GM12878 (cell line): ENCODE measurements at regions not wholly inside any gene's neighbourhood (a gene's known extent, or its start where the extent isn't known, plus 50 kb on each side); places are given as distances from the start of the nearest gene placed in this dataset.

Experiments
- ATAC-seq: fragments of 200-7000 bp; cut with Tn5 transposase; 3 replicates; pipeline ENCODE4 v1.9.1; 2020; ENCODE audit warnings: mild to moderate bottlenecking, moderate library complexity
- BruUV-seq: library from RNA; stranded (reverse); fragments of 400-500 nt; replicated peaks from 2 replicates; lab custom pipeline; 2021; lab: Mats Ljungman, UMichigan
- CTCF ChIA-PET: fragments of 300-600 bp; sonication (Branson Sonifier 250); formaldehyde crosslinking; extraction: SDS; loops from one replicate; lab custom pipeline; 2021; ENCODE audit warnings: inconsistent platforms; lab: Yijun Ruan, JAX
- POLR2A ChIA-PET: fragments of 350-600 bp; formaldehyde crosslinking; extraction: SDS; loops from one replicate; lab custom pipeline; 2021; ENCODE audit warnings: inconsistent platforms; lab: Charles Lee
- RAD21 ChIA-PET: fragments of 300-600 bp; sonication (Branson Sonifier 250); formaldehyde crosslinking; loops from one replicate; lab custom pipeline; 2023; ENCODE audit warnings: antibody characterized with exemption; ENCODE audit not compliant: unreplicated experiment; lab: Charles Lee
- SMC1A ChIA-PET: fragments of 300-600 bp; sonication (Branson Sonifier 250); formaldehyde crosslinking; loops from one replicate; lab custom pipeline; 2023; ENCODE audit not compliant: unreplicated experiment, uncharacterized antibody; lab: Charles Lee
- DNase-seq: peaks from one replicate; pipeline ENCODE4 v3.0.0-alpha.2; 2011; ENCODE audit warnings: low read depth, low spot score
- FAIRE-seq: peaks from 3 replicates; lab custom pipeline; 2011; peaks lifted over from hg19 to GRCh38; lab: Jason Lieb, UNC
- H2AFZ ChIP-seq: 2 replicates; pipeline ENCODE4 v1.6.0; 2011; ENCODE audit warnings: low read depth, low read length, control low read depth; ENCODE audit not compliant: control insufficient read depth
- H3K27ac ChIP-seq: 2 replicates; pipeline ENCODE4 v1.5.1; 2011; ENCODE audit warnings: control low read depth; ENCODE audit not compliant: control insufficient read depth, insufficient read depth
- H3K27me3 ChIP-seq, 2 experiments: replicated peaks in 1 of 2; 2 replicates each; pipeline versions ENCODE4 v1.6.0 to v1.6.1; 2011; ENCODE audit warnings: low read length in 1 of 2; ENCODE audit not compliant: control insufficient read depth in 2 of 2, insufficient read depth in 2 of 2
- H3K36me3 ChIP-seq, 2 experiments: 2 replicates each; pipeline ENCODE4 v1.5.1; 2011; ENCODE audit warnings: low read length in 1 of 2; ENCODE audit not compliant: control insufficient read depth in 2 of 2, insufficient read depth in 2 of 2
- H3K4me1 ChIP-seq: 2 replicates; pipeline ENCODE4 v1.6.1; 2011; ENCODE audit warnings: mild to moderate bottlenecking, low read length, moderate library complexity, mixed read lengths; ENCODE audit not compliant: control insufficient read depth, insufficient read depth
- H3K4me2 ChIP-seq: 2 replicates; pipeline ENCODE4 v1.6.0; 2011; ENCODE audit warnings: control low read depth; ENCODE audit not compliant: control insufficient read depth, insufficient read depth
- H3K4me3 ChIP-seq: fragments of 200-600 bp; sonication (generic); 2 replicates; pipeline ENCODE4 v1.5.1; 2016
- H3K79me2 ChIP-seq: 2 replicates; pipeline ENCODE4 v1.6.0; 2011; ENCODE audit warnings: low read length; ENCODE audit not compliant: control insufficient read depth, insufficient read depth
- H3K9ac ChIP-seq: 2 replicates; pipeline ENCODE4 v1.8.0; 2011; ENCODE audit warnings: low read length, control low read depth, mixed read lengths; ENCODE audit not compliant: control insufficient read depth, insufficient read depth
- H3K9me3 ChIP-seq: replicated peaks from 3 replicates; pipeline ENCODE4 v1.5.1; 2011; ENCODE audit warnings: mild to moderate bottlenecking, low read length; ENCODE audit not compliant: control insufficient read depth, insufficient read depth
- H4K20me1 ChIP-seq: 2 replicates; pipeline ENCODE4 v1.6.0; 2011; ENCODE audit not compliant: control insufficient read depth, insufficient read depth
- BCL11A ChIP-seq: IDR thresholded peaks from 2 replicates; pipeline ENCODE4 v1.6.1; 2011; ENCODE audit warnings: low read depth, low read length
- CBX3 ChIP-seq: fragments of 200-600 bp; sonication (generic); IDR thresholded peaks from 2 replicates; pipeline ENCODE4 v1.6.1; 2016; ENCODE audit warnings: low read depth, borderline replicate concordance
- CEBPB ChIP-seq, 2 experiments: fragments of 150-350 bp in 1 of 2; IDR thresholded peaks; 2 replicates each; pipeline ENCODE4 v1.6.1; 2012 to 2014; ENCODE audit warnings: low read depth in 2 of 2, low read length in 2 of 2, borderline replicate concordance in 1 of 2, inconsistent platforms in 1 of 2
- CHD4 ChIP-seq: fragments of 200-600 bp; sonication (generic); IDR thresholded peaks from 2 replicates; pipeline ENCODE4 v1.6.1; 2016; ENCODE audit warnings: mild to moderate bottlenecking
- CREM ChIP-seq: IDR thresholded peaks from 2 replicates; pipeline ENCODE4 v1.6.1; 2014; ENCODE audit warnings: antibody characterized with exemption, low read depth
- EP300 ChIP-seq, 2 experiments: fragments of 150-350 bp in 1 of 2; IDR thresholded peaks; 2 replicates each; pipeline ENCODE4 v1.6.1; 2011 to 2012; ENCODE audit warnings: low read depth in 2 of 2, low read length in 2 of 2, borderline replicate concordance in 1 of 2, improper control_type of control experiment in 1 of 2, inconsistent platforms in 1 of 2; ENCODE audit not compliant: control insufficient read depth in 1 of 2
- KAT2A ChIP-seq: conservative IDR thresholded peaks from 2 replicates; pipeline ENCODE4 v1.6.1; 2011; ENCODE audit warnings: low read depth, low read length; ENCODE audit not compliant: control insufficient read depth
- MEF2A ChIP-seq: IDR thresholded peaks from 2 replicates; pipeline ENCODE4 v1.6.1; 2011; ENCODE audit warnings: low read depth, mild to moderate bottlenecking, low read length, moderate library complexity; ENCODE audit not compliant: insufficient read depth
- SMAD5 ChIP-seq: IDR thresholded peaks from 2 replicates; pipeline ENCODE4 v1.6.1; 2016; ENCODE audit warnings: antibody characterized with exemption, low read depth
- TBL1XR1 ChIP-seq: IDR thresholded peaks from 2 replicates; pipeline ENCODE4 v1.6.1; 2012; ENCODE audit warnings: low read depth, low read length, improper control_type of control experiment
- ZSCAN29 ChIP-seq: fragments of 450-650 bp; IDR thresholded peaks from 2 replicates; pipeline ENCODE4 v1.6.1; 2017; ENCODE audit warnings: mild to moderate bottlenecking, moderate library complexity
- WGBS: methylation state at CpG from one replicate; pipeline ENCODE4 v1.1.6; 2016; ENCODE audit warnings: low lambda C conversion rate; ENCODE audit not compliant: insufficient replicate concordance, insufficient coverage; ENCODE audit errors: missing lambda C conversion rate; 5-methylcytosine and 5-hydroxymethylcytosine counted together
- in situ Hi-C: fragments of 300-500 bp; cut with MboI; formaldehyde crosslinking; loops from 9 replicates; pipeline ENCODE4 v1.14.3; 2018; ENCODE audit warnings: mixed read lengths
- intact Hi-C: fragments of 100-400 bp; cut with micrococcal nuclease; formaldehyde crosslinking; loops from one replicate; pipeline ENCODE4 v1.14.2; 2022; ENCODE audit not compliant: unreplicated experiment
- TF ChIP-seq, protein P1 (sequence below): IDR thresholded peaks from 2 replicates; pipeline ENCODE4 v1.6.1; 2012; ENCODE audit warnings: low read depth, low read length, improper control_type of control experiment
- TF ChIP-seq, protein P2 (sequence below): fragments of 450-650 bp; IDR thresholded peaks from 2 replicates; pipeline ENCODE4 v1.6.1; 2017; ENCODE audit warnings: mild to moderate bottlenecking, moderate library complexity
- TF ChIP-seq, protein P3 (sequence below): IDR thresholded peaks from 2 replicates; pipeline ENCODE4 v1.6.1; 2012; ENCODE audit warnings: low read depth, low read length, improper control_type of control experiment

DNA sequence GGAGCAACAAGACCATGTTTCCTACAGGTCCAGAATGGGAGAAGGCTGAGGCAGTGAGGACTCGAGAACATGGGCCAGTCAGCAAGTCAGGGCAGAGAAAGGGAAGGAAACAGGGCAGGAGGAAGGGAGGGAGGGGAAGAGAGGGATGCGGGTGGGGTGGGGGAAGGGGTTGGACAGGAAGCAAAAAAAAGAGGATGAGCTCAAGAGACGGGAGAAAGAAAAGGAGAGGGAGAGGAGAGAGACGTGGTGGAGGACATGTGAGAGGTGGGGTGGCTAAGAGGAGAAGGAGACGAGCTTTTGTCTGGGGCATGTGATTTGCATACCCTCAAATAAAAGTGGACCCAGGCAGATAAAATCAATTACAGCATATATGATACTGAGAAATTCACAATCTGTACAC is 389.5 kb upstream of the B3GAT1 start:
- no peak overlapping the region for H3K27ac ChIP-seq
- ChIA-PET SMC1A (no interaction called here), POLR2A (no interaction called here), CTCF (no interaction called here), RAD21 (no interaction called here)
- no peaks in the 10 kb centered on the region for H3K79me2 ChIP-seq
- H4K20me1 ChIP-seq, result no peaks in the 10 kb centered on the region; the same call in 1 of the 2 replicates
- ATAC-seq, result no peak
- no peaks in the 10 kb centered on the region for H3K9me3 ChIP-seq
- no peak overlapping the region for H3K4me2 ChIP-seq
- intact Hi-C loops, result no loop called here
- TF ChIP-seq CHD4 (no peak), CEBPB (IDR thresholded peaks at IDR 0.05; ENCODE audit: borderline replicate concordance in 1 of 2, low read depth in 2 of 2, low read length in 2 of 2) (no peak), KAT2A (no peak), BCL11A (no peak), CBX3 (no peak), CREM (no peak), ZSCAN29 (no peak), EP300 (IDR thresholded peaks at IDR 0.05; ENCODE audit: borderline replicate concordance in 1 of 2, control insufficient read depth in 1 of 2, low read depth in 2 of 2, low read length in 2 of 2) (no peak), SMAD5 (no peak), MEF2A (no peak), TBL1XR1 (no peak)
- TF ChIP-seq, protein P1, sequence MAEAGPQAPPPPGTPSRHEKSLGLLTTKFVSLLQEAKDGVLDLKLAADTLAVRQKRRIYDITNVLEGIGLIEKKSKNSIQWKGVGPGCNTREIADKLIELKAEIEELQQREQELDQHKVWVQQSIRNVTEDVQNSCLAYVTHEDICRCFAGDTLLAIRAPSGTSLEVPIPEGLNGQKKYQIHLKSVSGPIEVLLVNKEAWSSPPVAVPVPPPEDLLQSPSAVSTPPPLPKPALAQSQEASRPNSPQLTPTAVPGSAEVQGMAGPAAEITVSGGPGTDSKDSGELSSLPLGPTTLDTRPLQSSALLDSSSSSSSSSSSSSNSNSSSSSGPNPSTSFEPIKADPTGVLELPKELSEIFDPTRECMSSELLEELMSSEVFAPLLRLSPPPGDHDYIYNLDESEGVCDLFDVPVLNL, result no peak
- TF ChIP-seq, protein P2, sequence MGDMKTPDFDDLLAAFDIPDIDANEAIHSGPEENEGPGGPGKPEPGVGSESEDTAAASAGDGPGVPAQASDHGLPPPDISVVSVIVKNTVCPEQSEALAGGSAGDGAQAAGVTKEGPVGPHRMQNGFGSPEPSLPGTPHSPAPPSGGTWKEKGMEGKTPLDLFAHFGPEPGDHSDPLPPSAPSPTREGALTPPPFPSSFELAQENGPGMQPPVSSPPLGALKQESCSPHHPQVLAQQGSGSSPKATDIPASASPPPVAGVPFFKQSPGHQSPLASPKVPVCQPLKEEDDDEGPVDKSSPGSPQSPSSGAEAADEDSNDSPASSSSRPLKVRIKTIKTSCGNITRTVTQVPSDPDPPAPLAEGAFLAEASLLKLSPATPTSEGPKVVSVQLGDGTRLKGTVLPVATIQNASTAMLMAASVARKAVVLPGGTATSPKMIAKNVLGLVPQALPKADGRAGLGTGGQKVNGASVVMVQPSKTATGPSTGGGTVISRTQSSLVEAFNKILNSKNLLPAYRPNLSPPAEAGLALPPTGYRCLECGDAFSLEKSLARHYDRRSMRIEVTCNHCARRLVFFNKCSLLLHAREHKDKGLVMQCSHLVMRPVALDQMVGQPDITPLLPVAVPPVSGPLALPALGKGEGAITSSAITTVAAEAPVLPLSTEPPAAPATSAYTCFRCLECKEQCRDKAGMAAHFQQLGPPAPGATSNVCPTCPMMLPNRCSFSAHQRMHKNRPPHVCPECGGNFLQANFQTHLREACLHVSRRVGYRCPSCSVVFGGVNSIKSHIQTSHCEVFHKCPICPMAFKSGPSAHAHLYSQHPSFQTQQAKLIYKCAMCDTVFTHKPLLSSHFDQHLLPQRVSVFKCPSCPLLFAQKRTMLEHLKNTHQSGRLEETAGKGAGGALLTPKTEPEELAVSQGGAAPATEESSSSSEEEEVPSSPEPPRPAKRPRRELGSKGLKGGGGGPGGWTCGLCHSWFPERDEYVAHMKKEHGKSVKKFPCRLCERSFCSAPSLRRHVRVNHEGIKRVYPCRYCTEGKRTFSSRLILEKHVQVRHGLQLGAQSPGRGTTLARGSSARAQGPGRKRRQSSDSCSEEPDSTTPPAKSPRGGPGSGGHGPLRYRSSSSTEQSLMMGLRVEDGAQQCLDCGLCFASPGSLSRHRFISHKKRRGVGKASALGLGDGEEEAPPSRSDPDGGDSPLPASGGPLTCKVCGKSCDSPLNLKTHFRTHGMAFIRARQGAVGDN, result no peak
- TF ChIP-seq, protein P3, sequence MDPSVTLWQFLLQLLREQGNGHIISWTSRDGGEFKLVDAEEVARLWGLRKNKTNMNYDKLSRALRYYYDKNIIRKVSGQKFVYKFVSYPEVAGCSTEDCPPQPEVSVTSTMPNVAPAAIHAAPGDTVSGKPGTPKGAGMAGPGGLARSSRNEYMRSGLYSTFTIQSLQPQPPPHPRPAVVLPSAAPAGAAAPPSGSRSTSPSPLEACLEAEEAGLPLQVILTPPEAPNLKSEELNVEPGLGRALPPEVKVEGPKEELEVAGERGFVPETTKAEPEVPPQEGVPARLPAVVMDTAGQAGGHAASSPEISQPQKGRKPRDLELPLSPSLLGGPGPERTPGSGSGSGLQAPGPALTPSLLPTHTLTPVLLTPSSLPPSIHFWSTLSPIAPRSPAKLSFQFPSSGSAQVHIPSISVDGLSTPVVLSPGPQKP, result no peak
- no peak for FAIRE-seq
- in situ Hi-C loops, result no loop called here
- H3K4me1 ChIP-seq, result no peaks in the 10 kb centered on the region
- no peak for DNase-seq
- no TSS peak for BruUV-seq
- H3K36me3 ChIP-seq, result no peaks in the 10 kb centered on the region
- H3K27me3 ChIP-seq, result peaks cover 0 to 1% of the 10 kb centered on the region in 2 experiments; a peak in 2 of 4 replicates
- no peak overlapping the region for H3K4me3 ChIP-seq
- 0% methylated on average over 4 of the region's 5 CpGs for WGBS
- H3K9ac ChIP-seq, result no peak overlapping the region
- no peak overlapping the region for H2AFZ ChIP-seq
